ENCODE measurements at regions not wholly inside any gene's neighbourhood (a gene's known extent, or its start where the extent isn't known, plus 50 kb on each side); places are given as distances from the start of the nearest gene placed in this dataset.

DNA sequence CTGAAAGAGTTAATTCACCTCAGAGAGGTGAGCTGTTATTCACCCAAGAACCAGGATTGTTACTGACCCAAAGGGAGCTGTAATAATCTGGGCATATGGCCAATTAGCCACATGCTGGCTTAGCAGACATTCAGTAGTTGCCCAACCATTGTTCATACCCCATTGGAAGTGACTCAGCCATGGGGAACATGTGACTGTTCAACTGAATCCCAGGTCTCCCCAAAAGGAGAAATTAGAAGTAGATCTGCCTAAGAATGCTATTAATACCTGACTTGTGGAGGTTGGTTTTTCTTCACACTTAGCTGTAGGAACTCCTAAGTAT is 272.6 kb upstream of the UBE2E3 start:
- Histone ChIP-seq H3K27ac (ENCODE audit: low read depth, low read length) (no peak overlapping the region), H3K4me3 (ENCODE audit: low read depth, low read length) (no peak overlapping the region), H3K4me1 (ENCODE audit: control insufficient read depth, insufficient read depth, low read length) (no peaks in the 10 kb centered on the region), H3K36me3 (ENCODE audit: control insufficient read depth, insufficient read depth, low read length) (no peaks in the 10 kb centered on the region), H3K27me3 (ENCODE audit: control insufficient read depth, insufficient read depth, low read length) (no peaks in the 10 kb centered on the region), H3K9me3 (ENCODE audit: control insufficient read depth, insufficient read depth, low read length) (no peaks in the 10 kb centered on the region)
- DNase-seq (ENCODE audit: low read depth in 4 of 6, low spot score in 6 of 6): peak in 2 of 6 donors; percentile 9 to 47

- H3K27ac ChIP-seq (ENCODE audit: low read depth, low read length): no peak overlapping the region
- no peaks in the 10 kb centered on the region for H3K36me3 ChIP-seq (ENCODE audit: control insufficient read depth, insufficient read depth, low read length)
- H3K27me3 ChIP-seq (ENCODE audit: control insufficient read depth, insufficient read depth, low read length): no peaks in the 10 kb centered on the region
- no peaks in the 10 kb centered on the region for H3K4me1 ChIP-seq (ENCODE audit: control insufficient read depth, insufficient read depth, low read length)
- H3K9me3 ChIP-seq (ENCODE audit: control insufficient read depth, insufficient read depth, low read length): no peaks in the 10 kb centered on the region
- WGBS (ENCODE audit: insufficient coverage): 13% methylated on average over 1 of the region's 3 CpGs
- H3K4me3 ChIP-seq (ENCODE audit: low read depth, low read length): no peak overlapping the region
- peak in 5 of 6 donors; percentile 9 to 92 (median 24) for DNase-seq (ENCODE audit: low read depth in 4 of 6, low spot score in 6 of 6)
Observed at GRCh38 chr2:180707175-180707883, 273.1 kb upstream of the UBE2E3 start.

- H3K4me3 ChIP-seq (ENCODE audit: low read depth, low read length): no peak overlapping the region
- H3K9me3 ChIP-seq (ENCODE audit: control insufficient read depth, insufficient read depth, low read length): no peaks in the 10 kb centered on the region
- H3K27me3 ChIP-seq (ENCODE audit: control insufficient read depth, insufficient read depth, low read length): no peaks in the 10 kb centered on the region
- H3K4me1 ChIP-seq (ENCODE audit: control insufficient read depth, insufficient read depth, low read length): no peaks in the 10 kb centered on the region
- no peak overlapping the region for H3K27ac ChIP-seq (ENCODE audit: low read depth, low read length)
- H3K36me3 ChIP-seq (ENCODE audit: control insufficient read depth, insufficient read depth, low read length): no peaks in the 10 kb centered on the region
- DNase-seq (ENCODE audit: low read depth in 4 of 6, low spot score in 6 of 6): peak in 1 of 6 donors; percentile 49
Observed at GRCh38 chr2:180706694-180707093, 273.7 kb upstream of the UBE2E3 start.

- Histone ChIP-seq H3K36me3 (ENCODE audit: control insufficient read depth, insufficient read depth, low read length) (no peaks in the 10 kb centered on the region), H3K9me3 (ENCODE audit: control insufficient read depth, insufficient read depth, low read length) (peaks cover 1% of the 10 kb centered on the region), H3K4me3 (ENCODE audit: low read depth, low read length) (no peak overlapping the region), H3K27me3 (ENCODE audit: control insufficient read depth, insufficient read depth, low read length) (no peaks in the 10 kb centered on the region), H3K4me1 (ENCODE audit: control insufficient read depth, insufficient read depth, low read length) (no peaks in the 10 kb centered on the region), H3K27ac (ENCODE audit: low read depth, low read length) (no peak overlapping the region)
- WGBS (ENCODE audit: insufficient coverage): no CpG with 5 or more reads among the region's 1 CpG
- DNase-seq (ENCODE audit: low read depth in 4 of 6, low spot score in 6 of 6): no peak
Observed at GRCh38 chr2:180705551-180705950, 274.9 kb upstream of the UBE2E3 start.

GRCh38 chr2:180705122-180705521 is 275.3 kb upstream of the UBE2E3 start:
- H3K9me3 ChIP-seq (ENCODE audit: control insufficient read depth, insufficient read depth, low read length): peaks cover 2% of the 10 kb centered on the region
- no peak overlapping the region for H3K27ac ChIP-seq (ENCODE audit: low read depth, low read length)
- no peaks in the 10 kb centered on the region for H3K36me3 ChIP-seq (ENCODE audit: control insufficient read depth, insufficient read depth, low read length)
- no peaks in the 10 kb centered on the region for H3K4me1 ChIP-seq (ENCODE audit: control insufficient read depth, insufficient read depth, low read length)
- H3K4me3 ChIP-seq (ENCODE audit: low read depth, low read length): no peak overlapping the region
- DNase-seq (ENCODE audit: low read depth in 4 of 6, low spot score in 6 of 6): no peak
- H3K27me3 ChIP-seq (ENCODE audit: control insufficient read depth, insufficient read depth, low read length): no peaks in the 10 kb centered on the region

GRCh38 chr2:180699657-180700361 is 280.6 kb upstream of the UBE2E3 start:
- Histone ChIP-seq H3K36me3 (ENCODE audit: control insufficient read depth, insufficient read depth, low read length) (no peaks in the 10 kb centered on the region), H3K27ac (ENCODE audit: low read depth, low read length) (no peak overlapping the region), H3K27me3 (ENCODE audit: control insufficient read depth, insufficient read depth, low read length) (no peaks in the 10 kb centered on the region), H3K9me3 (ENCODE audit: control insufficient read depth, insufficient read depth, low read length) (peaks cover 2% of the 10 kb centered on the region), H3K4me1 (ENCODE audit: control insufficient read depth, insufficient read depth, low read length) (no peaks in the 10 kb centered on the region), H3K4me3 (ENCODE audit: low read depth, low read length) (no peak overlapping the region)
- DNase-seq (ENCODE audit: low read depth in 4 of 6, low spot score in 6 of 6): no peak
- WGBS (ENCODE audit: insufficient coverage): 93% methylated on average over 3 of the region's 4 CpGs

- Histone ChIP-seq H3K36me3 (ENCODE audit: control insufficient read depth, insufficient read depth, low read length) (no peaks in the 10 kb centered on the region), H3K4me3 (ENCODE audit: low read depth, low read length) (no peak overlapping the region), H3K27ac (ENCODE audit: low read depth, low read length) (no peak overlapping the region), H3K9me3 (ENCODE audit: control insufficient read depth, insufficient read depth, low read length) (peaks cover 2% of the 10 kb centered on the region), H3K4me1 (ENCODE audit: control insufficient read depth, insufficient read depth, low read length) (no peaks in the 10 kb centered on the region), H3K27me3 (ENCODE audit: control insufficient read depth, insufficient read depth, low read length) (no peaks in the 10 kb centered on the region)
- WGBS (ENCODE audit: insufficient coverage): 87% methylated on average over 3 of the region's 3 CpGs
- no peak for DNase-seq (ENCODE audit: low read depth in 4 of 6, low spot score in 6 of 6)
Observed at GRCh38 chr2:180698668-180699067, 281.7 kb upstream of the UBE2E3 start.

DNA sequence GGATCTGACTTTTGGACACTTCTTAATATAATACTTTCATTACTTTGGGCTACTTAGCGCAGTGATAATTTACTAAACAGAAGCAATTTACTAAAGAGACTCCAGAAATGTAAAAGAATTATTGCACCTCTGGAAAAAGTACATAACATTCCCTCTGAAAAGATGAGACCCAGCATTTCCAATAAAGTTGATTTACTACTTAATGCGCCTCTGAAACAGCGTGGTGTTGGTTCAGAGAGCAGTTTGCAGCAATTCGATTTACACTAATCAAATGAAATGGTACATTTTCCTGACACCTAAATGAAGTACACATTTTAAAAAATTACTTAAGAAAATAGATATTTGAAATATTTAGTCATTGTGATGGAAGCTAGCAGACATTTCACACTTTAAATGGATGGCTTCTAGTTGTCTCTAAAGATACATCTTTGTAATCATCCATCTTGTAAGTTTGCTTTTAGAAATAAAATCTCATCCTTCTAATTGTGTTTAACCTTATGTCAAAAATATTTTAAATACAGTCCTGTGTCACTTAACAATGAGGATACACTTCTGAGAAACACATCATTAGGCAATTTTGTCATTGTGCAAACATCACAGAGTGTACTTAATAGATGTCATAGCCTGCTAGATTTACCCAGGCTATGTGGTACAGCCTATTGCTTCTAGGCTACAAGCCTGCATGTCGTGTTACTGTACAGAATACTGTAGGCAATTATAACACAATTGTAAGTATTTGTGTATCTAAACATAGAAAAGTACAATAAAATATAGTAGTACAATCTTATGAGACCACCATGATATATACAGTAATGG is 284.6 kb upstream of the UBE2E3 start:
- Histone ChIP-seq H3K36me3 (ENCODE audit: control insufficient read depth, insufficient read depth, low read length) (no peaks in the 10 kb centered on the region), H3K4me3 (ENCODE audit: low read depth, low read length) (no peak overlapping the region), H3K27ac (ENCODE audit: low read depth, low read length) (no peak overlapping the region), H3K9me3 (ENCODE audit: control insufficient read depth, insufficient read depth, low read length) (peaks cover 2% of the 10 kb centered on the region), H3K27me3 (ENCODE audit: control insufficient read depth, insufficient read depth, low read length) (no peaks in the 10 kb centered on the region), H3K4me1 (ENCODE audit: control insufficient read depth, insufficient read depth, low read length) (no peaks in the 10 kb centered on the region)
- peak in 1 of 6 donors; percentile 69 for DNase-seq (ENCODE audit: low read depth in 4 of 6, low spot score in 6 of 6)
- no CpG with 5 or more reads among the region's 5 CpGs for WGBS (ENCODE audit: insufficient coverage)

DNA sequence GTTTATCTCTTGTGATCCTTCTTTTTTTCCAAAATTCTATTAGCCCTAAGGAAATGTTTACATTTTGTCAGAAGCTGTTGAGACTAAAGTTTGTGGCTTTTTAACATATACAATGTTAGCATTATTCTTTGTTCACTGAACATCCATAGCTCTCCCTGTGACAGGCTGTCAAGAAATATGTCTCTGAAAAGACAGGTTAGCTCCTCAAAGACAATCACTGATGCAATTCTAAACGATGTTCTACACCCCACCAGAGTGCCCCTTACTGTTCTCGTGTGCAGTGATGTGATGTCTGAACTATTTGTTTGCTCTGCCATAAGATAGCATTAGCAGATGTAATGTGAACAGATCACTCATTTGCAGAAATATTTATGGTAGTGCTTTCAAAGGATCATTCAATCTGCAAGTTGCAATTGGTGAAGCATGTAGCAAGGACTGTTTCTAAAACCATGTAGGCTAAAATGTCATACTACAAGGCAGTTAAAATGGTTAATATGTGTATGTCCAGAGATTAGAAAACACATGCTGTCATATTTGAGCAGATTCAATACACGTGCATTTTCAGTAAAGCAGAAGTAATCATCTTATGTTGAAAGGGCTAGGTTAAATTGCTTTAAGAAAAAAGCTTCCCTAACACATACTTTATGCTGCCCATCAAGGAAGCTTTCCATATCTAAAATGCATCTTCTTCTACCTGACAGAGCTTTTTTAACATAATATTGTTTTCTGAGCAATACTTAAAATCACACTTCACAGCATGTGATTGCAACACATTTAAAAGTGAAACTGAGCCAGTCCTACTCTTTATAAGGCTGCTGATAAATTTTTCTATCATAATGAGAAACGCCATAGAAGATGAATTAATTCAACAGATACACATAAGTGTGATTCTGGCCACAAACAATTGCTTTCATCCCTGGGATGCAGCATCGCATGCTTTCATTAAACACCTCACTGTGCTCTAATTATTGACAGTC is 285.7 kb upstream of the UBE2E3 start:
- Histone ChIP-seq H3K27ac (ENCODE audit: low read depth, low read length) (no peak overlapping the region), H3K4me3 (ENCODE audit: low read depth, low read length) (no peak overlapping the region), H3K4me1 (ENCODE audit: control insufficient read depth, insufficient read depth, low read length) (no peaks in the 10 kb centered on the region), H3K9me3 (ENCODE audit: control insufficient read depth, insufficient read depth, low read length) (no peaks in the 10 kb centered on the region), H3K27me3 (ENCODE audit: control insufficient read depth, insufficient read depth, low read length) (no peaks in the 10 kb centered on the region), H3K36me3 (ENCODE audit: control insufficient read depth, insufficient read depth, low read length) (no peaks in the 10 kb centered on the region)
- peak in 1 of 6 donors; percentile 38 for DNase-seq (ENCODE audit: low read depth in 4 of 6, low spot score in 6 of 6)
- 17% methylated on average over 1 of the region's 5 CpGs for WGBS (ENCODE audit: insufficient coverage)
